ENCODE measurements at regions not wholly inside any gene's neighbourhood (a gene's known extent, or its start where the extent isn't known, plus 50 kb on each side); places are given as distances from the start of the nearest gene placed in this dataset.
"Not testable (repeated sequence)": the region's sequence is repeated elsewhere in the genome, so short reads cannot be mapped to it uniquely, and the experiment has no call there.

DNA sequence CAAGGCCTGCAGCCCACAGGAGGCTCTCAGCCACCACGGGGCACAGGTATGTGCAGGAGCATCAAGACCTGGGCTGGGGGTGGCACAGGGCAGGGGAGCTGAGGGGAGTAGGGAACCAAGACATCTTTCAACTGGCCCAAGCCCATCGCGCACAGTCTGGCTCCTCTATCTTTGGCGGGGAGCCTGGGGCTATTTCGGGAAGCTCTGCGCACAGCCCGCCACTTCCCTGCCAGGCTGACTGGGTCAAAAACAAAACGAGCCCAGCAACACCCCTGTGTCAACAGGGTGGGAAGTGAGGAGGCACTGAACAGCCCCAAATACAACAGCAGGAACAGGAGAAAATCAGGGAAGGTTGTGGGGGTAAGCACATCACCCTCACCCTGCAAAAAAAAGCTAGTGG is 83.9 kb downstream of the ARL6IP4 start:
- FAIRE-seq, result no peak
- DNase-seq (ENCODE audit: extremely low spot score, insufficient read length, low read depth), result no peak

DNA sequence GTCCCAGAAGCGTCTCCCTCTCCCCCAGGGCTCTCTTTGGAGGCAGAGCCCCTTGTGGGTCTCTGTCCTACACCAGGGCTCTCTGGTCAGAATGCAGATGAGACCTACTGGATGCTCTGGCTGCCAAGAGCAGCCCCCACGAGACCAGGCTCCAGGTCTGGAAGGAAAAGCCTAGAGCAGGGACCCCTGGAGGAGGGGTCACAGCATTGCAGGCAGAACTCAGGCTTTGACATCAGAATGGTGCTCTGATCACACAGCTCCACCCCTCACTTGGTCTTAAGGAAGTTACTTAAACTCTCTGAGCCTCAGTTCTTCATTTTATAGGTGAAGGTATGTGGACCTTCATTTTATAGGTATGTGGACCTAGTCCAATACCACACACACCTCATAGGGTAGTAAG is 83.1 kb downstream of the ARL6IP4 start:
- FAIRE-seq (no peak), DNase-seq (ENCODE audit: extremely low spot score, insufficient read length, low read depth) (no peak)

DNA sequence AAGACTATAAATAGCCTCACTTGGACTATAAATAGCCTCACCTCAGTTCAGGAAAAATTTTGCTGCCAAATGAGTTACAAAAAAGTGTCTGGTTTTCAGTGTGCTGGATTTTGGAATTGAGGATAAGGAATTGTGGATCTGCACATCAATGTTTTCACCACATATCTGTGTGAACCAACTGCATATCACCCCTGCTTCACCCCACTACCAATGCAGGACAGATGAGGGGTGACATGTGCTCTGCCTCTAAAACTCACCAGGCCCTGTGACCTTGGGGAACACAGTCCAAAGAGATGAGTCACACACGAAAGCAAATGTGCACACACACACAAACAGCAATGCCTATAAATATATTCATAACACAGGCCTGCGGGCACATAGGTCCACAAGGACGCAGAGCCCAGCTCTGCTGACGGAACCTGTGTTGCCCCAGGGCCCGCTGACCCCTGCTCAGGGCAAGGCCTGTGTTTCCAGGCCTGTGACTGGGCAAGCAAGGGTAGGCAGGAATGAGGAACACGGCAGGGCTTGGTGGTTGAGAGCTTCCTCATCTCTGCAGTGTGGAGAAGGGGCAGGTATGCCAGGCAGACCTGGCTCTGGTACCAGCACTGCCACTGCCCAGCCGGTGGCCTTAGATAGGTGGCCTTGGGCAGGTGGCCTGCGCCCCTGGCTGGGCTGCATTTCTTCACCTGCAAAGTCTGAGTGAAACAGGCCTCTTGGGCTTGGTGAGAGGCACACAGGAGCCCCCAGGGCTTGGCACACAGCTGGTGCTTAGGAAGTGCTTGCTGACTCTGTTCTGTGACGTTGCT is 82.4 kb downstream of the ARL6IP4 start:
- DNase-seq (ENCODE audit: extremely low spot score, insufficient read length, low read depth), result no peak
- no peak for FAIRE-seq

DNA sequence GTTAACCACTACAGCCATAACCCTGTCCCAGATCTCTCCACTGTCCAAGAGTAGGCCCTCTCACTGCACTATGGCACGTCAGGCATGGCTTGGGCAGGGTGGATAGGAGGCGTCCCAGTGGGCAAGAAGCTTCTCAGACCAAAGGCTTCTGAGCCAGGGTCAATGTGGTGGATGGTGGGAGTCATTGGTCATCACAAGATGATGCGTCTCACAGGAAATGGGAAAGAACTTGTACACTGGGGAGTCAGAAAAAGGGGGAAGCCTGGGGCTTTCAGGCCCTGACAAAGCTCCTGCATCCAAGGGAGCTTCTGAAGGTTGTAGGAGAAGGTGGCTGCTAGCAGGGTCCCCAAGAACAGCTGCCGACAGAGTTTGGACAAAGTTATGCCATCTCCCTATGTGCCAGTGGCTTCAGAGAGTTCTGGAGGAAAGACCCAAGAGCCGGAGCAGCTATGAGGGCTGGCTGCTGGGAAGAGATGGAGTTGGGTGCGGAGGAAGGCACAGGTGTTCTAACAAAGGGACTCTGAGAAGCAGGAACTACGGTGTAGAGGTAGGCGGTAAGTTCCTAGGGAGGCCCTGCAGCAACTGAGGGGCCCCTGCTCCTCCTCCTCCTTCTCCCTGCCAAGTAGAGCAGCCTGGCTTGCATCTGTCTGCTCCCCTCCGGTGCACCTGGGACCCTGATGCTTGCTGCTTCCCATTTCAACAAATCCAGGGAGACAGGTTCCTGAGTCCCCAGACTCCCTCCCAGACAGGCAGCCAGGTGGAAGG is 81.1 kb downstream of the ARL6IP4 start:
- DNase-seq (ENCODE audit: extremely low spot score, insufficient read length, low read depth) (no peak), FAIRE-seq (no peak)

DNA sequence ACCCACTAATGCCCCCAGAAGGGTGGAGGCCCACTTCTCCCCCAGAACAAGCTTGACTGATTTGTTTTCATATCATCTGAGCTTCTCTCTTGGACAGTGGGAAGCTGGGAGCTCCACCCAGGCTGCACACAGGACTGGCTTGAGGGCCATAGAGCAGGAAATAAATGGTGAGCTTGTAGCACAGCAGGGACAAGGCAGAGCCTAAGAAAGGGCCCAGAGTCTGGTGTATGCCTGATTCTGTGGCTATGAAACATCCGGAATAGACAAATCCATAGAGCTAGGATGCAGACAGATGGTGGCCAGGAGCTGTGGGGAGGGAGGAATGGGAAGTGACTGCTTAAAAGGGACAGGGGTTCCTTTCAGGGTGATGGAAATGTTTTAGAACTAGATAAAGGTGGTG is 79.0 kb downstream of the ARL6IP4 start:
- FAIRE-seq (no peak), DNase-seq (ENCODE audit: extremely low spot score, insufficient read length, low read depth) (no peak)

DNA sequence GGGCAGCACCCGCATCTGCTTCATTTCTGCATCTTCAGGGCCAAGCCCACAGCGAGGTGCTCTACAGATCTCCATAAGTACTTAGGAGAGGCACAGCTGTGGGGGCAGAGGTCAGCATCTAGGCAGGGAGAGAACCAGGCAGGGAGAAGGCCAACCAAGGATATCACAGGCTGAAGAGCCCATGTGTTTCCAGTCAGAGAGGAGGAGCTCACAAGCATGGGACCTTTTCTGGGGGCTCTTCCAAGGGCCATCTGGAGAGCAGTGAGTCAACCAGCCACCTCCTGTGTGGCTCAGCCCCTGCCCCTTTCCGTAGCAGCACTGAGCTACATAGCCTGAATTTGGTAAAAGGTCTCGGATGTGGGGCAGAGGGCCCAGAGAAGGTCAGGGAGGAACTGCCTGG is 78.5 kb downstream of the ARL6IP4 start:
- FAIRE-seq, result no peak
- DNase-seq (ENCODE audit: extremely low spot score, insufficient read length, low read depth), result no peak

DNA sequence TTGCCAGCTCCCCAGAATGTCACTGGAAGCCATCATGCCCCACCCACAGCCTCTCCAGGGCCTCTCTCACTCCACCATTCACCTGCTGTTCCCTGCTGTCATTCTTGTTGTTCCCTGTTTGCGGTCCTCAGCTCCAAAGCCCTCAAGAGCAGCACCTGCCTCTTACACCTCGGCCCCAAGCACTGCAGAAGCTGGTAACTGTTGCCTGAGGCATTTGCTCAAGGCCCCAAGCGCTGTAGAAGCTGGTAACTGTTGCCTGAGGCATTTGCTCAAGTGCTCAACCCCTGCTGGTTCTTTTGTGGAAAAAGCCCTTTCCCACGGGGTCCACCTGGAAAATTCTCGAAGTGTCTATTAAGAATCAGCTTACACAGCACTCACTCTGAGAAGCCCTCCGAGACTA is 78.0 kb downstream of the ARL6IP4 start:
- DNase-seq (ENCODE audit: extremely low spot score, insufficient read length, low read depth), result no peak
- no peak for FAIRE-seq

DNA sequence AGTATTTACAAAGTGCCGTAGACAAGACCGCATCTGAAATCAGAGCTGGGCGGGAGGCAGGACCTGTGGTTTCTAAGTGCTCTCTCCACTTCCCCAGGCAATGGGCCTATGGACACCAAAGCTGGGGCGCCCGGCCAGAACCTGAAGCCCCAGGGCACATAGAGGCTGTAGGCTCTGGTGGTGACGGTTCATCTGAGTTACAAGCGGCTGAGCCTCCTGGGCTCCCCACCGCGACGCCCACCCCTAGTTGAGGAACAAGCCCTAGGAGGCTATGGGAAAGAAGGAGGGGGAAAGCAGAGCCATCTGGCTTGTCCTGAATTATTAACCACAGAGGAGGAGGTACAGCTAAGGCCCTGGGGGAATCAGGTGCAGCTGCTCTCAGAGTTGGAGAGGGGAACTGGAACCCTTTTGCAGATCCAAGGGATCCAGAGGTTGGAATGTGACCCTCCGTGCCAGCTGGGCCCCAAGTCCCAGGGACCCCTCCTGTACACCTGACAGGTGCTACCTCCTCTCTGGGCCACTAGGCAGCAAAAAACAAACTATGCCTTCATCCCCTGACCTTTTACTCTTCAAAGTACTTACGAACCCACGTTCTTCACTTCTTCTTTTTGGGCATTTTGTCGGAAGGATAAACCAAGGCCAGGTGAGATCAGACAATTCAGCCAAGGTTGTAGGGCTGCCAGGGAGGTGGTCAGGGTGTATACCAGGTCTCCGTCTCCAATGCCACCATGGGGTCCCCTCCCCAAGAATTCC is 77.2 kb downstream of the ARL6IP4 start:
- DNase-seq (ENCODE audit: extremely low spot score, insufficient read length, low read depth) (no peak), FAIRE-seq (no peak)

DNA sequence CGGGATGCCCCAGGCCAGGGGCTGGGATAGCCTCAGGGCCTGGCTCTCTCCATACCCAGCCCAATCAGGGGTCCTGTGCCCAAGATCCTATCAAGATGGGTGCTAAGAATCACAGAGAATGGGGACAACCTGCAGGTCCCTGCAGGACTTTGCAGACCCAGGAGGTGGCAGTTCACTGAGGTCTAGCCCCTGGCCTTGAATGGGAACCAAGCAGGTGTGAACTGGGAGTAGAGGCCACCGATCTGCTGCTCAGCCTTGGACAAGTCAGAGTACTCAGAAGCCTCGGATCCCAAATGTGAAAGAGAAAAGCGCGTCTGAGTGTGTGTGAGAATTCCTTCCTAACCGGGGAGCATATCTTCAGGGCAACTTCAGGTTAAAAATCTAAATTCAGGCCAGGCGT is 76.2 kb downstream of the ARL6IP4 start:
- DNase-seq (ENCODE audit: extremely low spot score, insufficient read length, low read depth) (no peak), FAIRE-seq (no peak)

DNA sequence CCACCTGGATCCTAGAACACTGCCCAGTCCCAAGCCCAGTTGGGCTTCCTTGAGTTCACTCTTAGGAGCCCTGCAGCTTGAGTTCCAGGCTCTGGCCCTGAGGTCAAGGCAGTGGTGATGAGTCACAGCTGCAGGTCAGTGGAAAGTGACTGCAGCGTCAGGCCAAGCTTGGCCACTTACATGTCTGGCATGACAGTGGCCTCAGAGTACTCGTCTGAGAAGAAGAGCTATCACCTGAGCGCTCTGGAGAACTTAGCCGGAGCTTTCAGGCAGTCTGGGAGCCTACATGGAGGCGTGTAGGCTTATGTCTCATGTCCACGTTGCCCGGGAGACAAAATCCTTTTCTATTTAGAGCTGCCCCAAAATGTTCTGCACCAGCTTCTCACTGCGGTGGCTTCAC is 75.6 kb downstream of the ARL6IP4 start:
- DNase-seq (ENCODE audit: extremely low spot score, insufficient read length, low read depth), result no peak
- FAIRE-seq, result no peak

DNA sequence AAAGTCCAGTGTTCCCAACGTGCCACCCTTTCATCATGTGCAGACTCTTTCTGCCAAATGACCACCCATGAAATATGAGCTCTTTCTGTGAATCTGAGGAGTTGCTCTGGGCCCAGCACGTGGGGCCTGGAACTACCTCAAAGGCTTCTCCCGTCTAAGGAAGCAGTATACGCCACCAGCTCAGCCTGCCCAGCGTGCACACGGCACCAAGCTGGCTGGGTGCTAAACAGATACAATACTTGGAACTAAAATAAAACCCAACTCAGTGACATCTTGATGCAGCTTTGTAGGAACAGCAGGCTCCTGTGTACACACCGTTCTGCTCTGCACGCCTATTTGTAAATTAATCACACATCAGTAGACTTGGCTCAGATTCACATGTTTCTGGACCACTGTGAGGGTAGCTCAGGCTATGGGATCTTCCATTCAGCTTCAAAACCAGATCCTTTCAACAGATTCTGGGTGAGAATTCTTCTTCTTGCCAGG is 74.8 kb downstream of the ARL6IP4 start:
- DNase-seq (ENCODE audit: extremely low spot score, insufficient read length, low read depth) (no peak), FAIRE-seq (no peak)

DNA sequence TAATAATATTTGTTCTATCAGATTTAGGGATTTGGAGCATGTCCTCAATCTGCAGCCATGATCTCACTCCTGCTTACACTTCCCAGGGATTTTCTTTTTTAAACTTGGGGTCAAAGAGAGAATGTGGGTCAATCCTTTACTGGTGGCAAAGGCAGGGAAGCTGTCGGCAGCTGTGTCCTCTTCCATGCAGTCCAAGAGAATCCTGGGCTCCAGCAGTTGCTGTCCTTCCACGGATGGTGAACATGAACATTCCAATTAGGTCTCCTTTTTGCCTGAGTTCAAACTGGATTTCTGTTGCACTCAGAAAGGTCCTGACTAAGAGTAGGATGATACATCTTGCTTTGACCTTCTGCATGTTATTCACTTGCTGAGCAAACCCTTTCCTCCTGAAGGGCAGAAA is 73.9 kb downstream of the ARL6IP4 start:
- FAIRE-seq (no peak), DNase-seq (ENCODE audit: extremely low spot score, insufficient read length, low read depth) (no peak)

DNA sequence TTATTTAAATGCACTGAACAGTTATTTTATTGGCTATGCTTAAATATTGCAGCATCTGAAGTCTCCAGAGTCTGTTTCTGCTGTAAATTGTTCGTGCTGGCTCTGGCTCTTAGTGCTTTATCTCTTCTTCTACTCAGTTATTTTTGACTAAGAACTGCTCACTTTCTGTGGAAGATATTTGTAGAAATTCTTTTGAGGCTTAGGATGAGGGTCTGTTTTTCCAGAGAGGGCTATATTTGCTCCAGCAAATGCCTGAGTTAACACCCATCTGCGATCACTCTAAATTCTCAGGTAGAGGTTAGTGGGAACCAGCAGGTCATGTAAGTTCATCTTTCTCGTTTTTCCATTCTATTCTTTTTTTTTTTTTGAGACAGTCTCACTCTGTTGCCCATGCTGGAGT is 71.1 kb downstream of the ARL6IP4 start:
- DNase-seq (ENCODE audit: extremely low spot score, insufficient read length, low read depth) (no peak), FAIRE-seq (no peak)

DNA sequence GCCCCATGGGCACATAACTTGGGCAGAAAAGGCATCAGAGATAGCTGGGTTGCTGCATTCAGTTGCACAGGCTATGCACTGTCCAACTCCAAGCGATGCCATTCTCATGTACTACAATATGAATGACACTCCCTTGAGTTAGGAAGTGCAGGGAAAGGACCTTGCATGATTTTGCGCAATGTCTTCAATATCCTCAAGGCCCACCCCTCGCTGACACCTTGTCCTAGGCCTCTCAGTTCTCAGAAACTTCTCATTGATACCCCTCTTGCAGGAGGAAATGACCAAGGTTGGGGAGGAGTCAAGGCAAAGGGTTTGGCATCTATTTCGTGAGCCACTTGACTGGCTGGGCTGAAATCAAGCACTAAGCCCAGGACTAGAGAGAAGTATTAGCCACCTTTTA is 70.4 kb downstream of the ARL6IP4 start:
- FAIRE-seq, result no peak
- DNase-seq (ENCODE audit: extremely low spot score, insufficient read length, low read depth), result no peak

DNA sequence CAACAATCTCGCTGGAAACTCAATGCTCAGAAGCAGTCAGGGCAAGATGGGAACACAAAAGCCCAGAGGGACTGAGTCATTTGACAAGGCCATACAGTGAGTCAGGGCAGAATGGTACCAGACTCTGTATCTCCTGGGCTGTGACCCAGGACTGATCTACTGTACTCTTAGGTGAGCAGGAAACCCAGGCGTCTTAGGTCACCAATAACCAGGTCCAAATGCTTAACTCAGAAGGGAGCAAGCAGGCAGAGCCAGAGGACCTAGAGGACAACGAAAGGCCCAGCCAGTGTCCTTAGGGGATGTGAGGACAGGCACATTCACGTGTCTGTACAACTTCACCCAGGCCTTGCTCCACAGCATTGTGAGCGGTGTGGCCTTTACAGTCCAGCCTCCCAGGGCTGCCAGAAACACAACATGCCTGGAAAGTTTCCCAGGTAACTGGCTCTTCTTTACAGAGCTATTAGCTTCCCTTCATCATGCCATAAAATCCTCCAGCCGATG is 69.9 kb downstream of the ARL6IP4 start:
- FAIRE-seq (no peak), DNase-seq (ENCODE audit: extremely low spot score, insufficient read length, low read depth) (no peak)

DNA sequence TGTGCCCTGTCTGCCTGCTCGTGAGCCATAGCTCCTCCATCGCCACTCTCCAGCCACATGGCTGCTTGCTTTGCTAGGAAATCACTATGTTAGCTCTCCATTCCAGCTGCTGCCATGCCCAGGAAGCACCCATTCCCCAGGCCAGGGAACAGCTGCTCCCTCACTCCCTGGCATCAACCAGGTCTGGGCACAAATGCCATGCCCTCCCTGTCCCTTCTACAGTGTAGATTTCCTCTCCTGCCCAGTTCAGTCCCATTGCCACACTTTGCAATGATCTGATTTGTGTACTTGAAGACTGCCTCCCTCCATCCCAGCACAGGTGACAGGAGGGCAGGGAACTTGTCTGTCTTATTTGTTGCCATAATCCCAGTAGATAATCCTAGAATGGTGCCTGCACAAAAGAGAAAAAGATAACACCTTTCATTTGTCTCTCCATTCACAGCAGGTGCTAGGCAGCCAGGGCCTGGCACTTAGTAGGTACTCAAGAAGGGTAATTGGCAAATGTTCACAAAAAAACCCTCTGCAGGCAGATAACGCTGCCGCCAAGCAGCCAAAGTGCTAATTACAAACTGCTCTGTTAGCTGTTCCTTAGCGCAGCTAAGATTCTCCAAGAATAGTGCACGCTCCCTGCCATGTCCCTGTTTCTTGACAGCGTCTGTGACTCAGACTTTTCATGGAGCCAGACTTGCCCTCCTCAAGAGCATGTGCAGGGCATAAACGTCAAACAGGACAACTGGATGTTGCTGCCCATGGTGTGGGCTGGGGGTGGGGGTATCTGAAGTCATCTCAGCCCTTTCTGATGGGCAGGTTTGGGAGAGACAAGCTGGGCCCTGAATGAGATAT is 69.1 kb downstream of the ARL6IP4 start:
- DNase-seq (ENCODE audit: extremely low spot score, insufficient read length, low read depth) (no peak), FAIRE-seq (no peak)

DNA sequence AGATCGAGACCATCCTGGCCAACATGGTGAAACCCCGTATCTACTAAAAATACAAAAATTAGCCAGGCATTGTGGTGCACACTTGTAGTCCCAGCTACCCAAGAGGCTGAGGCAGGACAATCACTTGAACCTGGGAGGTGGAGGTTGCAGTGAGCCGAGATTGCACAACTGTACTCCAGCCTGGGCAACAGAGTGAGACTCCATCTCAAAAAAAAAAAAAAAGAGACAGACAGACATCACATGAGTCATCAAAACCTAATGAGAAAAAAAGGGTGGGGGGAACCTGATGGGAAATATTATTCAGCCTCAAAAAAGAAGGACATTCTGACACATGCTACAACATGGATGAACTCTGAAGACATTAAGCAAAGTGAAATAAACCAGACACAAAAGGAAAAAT is 67.4 kb downstream of the ARL6IP4 start:
- not testable (repeated sequence) for DNase-seq (ENCODE audit: extremely low spot score, insufficient read length, low read depth); FAIRE-seq

DNA sequence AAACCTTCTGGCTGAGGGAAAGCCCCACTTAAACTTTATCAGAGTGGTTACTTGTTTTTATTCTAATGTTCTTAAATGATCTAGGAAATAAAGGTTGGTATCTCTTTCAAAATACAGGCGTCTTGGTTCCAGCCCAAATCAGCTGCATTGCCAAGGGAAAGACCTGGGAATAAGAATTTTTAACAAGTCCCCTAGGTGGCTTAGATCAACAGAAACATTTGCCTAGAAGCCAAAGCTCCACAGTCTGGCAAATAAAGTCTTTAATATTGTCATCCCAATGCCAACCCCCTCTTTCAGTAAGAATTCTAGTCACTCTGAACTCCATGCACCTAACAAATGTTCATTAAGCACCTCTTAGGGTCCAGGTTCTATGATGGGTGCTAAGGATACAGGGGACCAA is 66.8 kb downstream of the ARL6IP4 start:
- no peak for FAIRE-seq
- DNase-seq (ENCODE audit: extremely low spot score, insufficient read length, low read depth), result no peak

DNA sequence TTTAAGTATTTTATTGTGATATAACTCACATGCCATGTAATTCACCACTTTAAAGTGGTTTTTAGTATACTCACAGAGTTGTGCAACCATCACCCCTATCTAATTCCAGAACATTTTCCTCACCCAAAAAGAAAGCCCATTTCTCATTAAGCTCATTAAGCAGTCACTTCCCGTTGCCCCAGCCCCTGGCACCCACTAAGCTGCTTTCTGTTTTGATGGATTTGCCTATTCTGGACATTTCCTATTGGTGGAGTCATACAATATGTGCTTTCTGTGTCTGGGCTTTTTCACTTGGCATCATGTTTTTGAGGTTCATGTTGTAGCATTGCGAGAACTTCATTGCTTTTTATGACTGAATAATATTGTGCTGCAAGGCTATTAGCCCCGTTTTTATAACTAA is 66.0 kb downstream of the ARL6IP4 start:
- DNase-seq (ENCODE audit: extremely low spot score, insufficient read length, low read depth), result no peak
- FAIRE-seq, result no peak

DNA sequence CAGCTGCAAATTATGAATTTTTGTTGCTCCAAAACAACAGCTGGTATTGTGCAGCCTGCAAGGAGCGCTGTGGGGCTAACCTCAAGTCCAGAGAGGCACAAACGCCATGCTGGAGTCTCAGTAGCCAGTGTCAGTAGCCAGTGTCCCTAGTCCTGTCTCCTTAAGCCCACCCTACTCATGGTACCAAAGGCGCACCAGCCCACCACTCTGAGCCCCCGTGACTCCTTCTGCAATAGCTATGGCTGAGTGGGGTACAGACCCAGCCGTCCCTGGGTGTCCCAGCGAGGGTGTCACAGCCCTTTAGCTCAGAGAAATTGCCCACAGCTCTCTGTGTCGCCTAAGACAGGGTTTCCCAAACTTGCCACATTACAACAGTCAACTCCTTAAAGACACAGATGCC is 65.2 kb downstream of the ARL6IP4 start:
- DNase-seq (ENCODE audit: extremely low spot score, insufficient read length, low read depth) (no peak), FAIRE-seq (no peak)
